Heart left ventricle (tissue), 16 donors: ENCODE measurements at regions not wholly inside any gene's neighbourhood (a gene's known extent, or its start where the extent isn't known, plus 50 kb on each side); places are given as distances from the start of the nearest gene placed in this dataset.

ENCODE experiments used
- ATAC-seq, 4 donors: fragments of 200-7000 bp; cut with Tn5 transposase; one replicate each; pipeline ENCODE4 v1.9.1; 2020 to 2022; ENCODE audit warnings: moderate library complexity in 4 of 4, mild to moderate bottlenecking in 3 of 4, moderate number of reproducible peaks in 1 of 4
- DNase-seq, 5 donors: peaks; one replicate each; pipeline ENCODE4 v3.0.0-alpha.2; 2020
- H3K27ac ChIP-seq, 12 donors: fragments of 200-600 bp; sonication (generic) in 4 of 12; one replicate each; pipeline versions ENCODE4 v1.5.0 to v1.8.0; 2016 to 2022; ENCODE audit warnings: mild to moderate bottlenecking in 2 of 12
- H3K27me3 ChIP-seq, 9 donors: fragments of 200-600 bp; sonication (generic) in 2 of 9; one replicate each; pipeline versions ENCODE4 v1.5.1 to v1.8.0; 2016 to 2022; ENCODE audit warnings: mild to moderate bottlenecking in 3 of 9
- H3K36me3 ChIP-seq, 9 donors: fragments of 200-600 bp; sonication (generic) in 2 of 9; one replicate each; pipeline versions ENCODE4 v1.5.0 to v1.8.0; 2018 to 2022; ENCODE audit warnings: mild to moderate bottlenecking in 2 of 9
- H3K4me1 ChIP-seq, 12 donors: fragments of 200-600 bp; sonication (generic) in 4 of 12; one replicate each; pipeline versions ENCODE4 v1.5.0 to v1.8.0; 2016 to 2022; ENCODE audit warnings: mild to moderate bottlenecking in 3 of 12
- H3K4me3 ChIP-seq, 12 donors: fragments of 200-600 bp; sonication (generic) in 4 of 12; one replicate each; pipeline versions ENCODE4 v1.5.0 to v1.8.0; 2017 to 2022; ENCODE audit warnings: mild to moderate bottlenecking in 9 of 12, moderate library complexity in 4 of 12
- H3K9me3 ChIP-seq, 12 donors: fragments of 200-600 bp; sonication (generic) in 4 of 12; one replicate each; pipeline versions ENCODE4 v1.5.0 to v1.8.0; 2016 to 2022; ENCODE audit warnings: mild to moderate bottlenecking in 1 of 12
- CTCF ChIP-seq, 12 donors: fragments of 200-600 bp; sonication (generic) in 4 of 12; IDR thresholded peaks; one replicate each; pipeline versions ENCODE4 v1.5.0 to v1.8.0; 2018 to 2022; ENCODE audit warnings: antibody characterized with exemption in 12 of 12, mild to moderate bottlenecking in 5 of 12
- POLR2A ChIP-seq, 2 donors: fragments of 450-650 bp; IDR thresholded peaks; one replicate each; pipeline ENCODE4 v1.6.1; 2017; ENCODE audit warnings: antibody characterized with exemption in 2 of 2, mild to moderate bottlenecking in 2 of 2, moderate library complexity in 2 of 2
- WGBS, 4 donors: extraction: QIAGEN DNeasy Blood & Tissue Kit in 2 of 4; methylation state at CpG; one replicate each; pipeline versions ENCODE4 v1.1.5 to v1.1.7; 2013 to 2018; 5-methylcytosine and 5-hydroxymethylcytosine counted together
- intact Hi-C, 10 donors: fragments of 100-400 bp; cut with DNase I; formaldehyde crosslinking; loops; one replicate each; pipeline versions ENCODE4 v1.11.1 to v1.14.2; 2022
- donor health status: ischemic (EF 13 %, LVEDD 7.1; RV severe dilation, severe dysfunction).
- donor health status: healthy with polysubstance abuse.
- donor health status: DM: no; HTN: yes; CAD: no.
- donor health status: DM: no; HTN: no; CAD: no.
- donor health status: ischemic (EF 25% LVEDD 6.9; RV normal size, moderate dysfunction).
- donor health status: ischemic (EF 25% LVEDD 5.7; RV mildly dilated, moderate dysfunction).
- donor health status: healthy.
- donor health status: DM: yes; HTN: yes; CAD: no.
- donor health status: ischemic (EF 35%, LVEDD 5.7; RV mildly dilated, moderate dysfunction).
- donor health status: nonischemic (EF 11% LVEDD 7.7; RV severe dilation, severe dysfunction).
- donor health status: DM: yes; HTN: yes; CAD: no.
- donor health status: PGD.
- donor health status: ischemic (EF 29% LVEDD 5.4; RV normal size, mild dysfunction).
- donor health status: nonischemic (EF 23%, LVEDD 6.1; RV moderate dilation, normal function).

- TF ChIP-seq CTCF (IDR thresholded peaks at IDR 0.05) (no peak), POLR2A (IDR thresholded peaks at IDR 0.05) (no peak)
- no peaks in the 10 kb centered on the region for H3K9me3 ChIP-seq
- intact Hi-C loops = no loop called here
- WGBS, 4 donors = 83 to 96% (median 93%) methylated on average over 4 of the region's 4 CpGs
- H3K4me3 ChIP-seq = no peak overlapping the region
- H3K4me1 ChIP-seq = no peaks in the 10 kb centered on the region
- no peak for ATAC-seq
- no peak for DNase-seq
- H3K27ac ChIP-seq = no peak overlapping the region
- H3K27me3 ChIP-seq = no peaks in the 10 kb centered on the region
- no peaks in the 10 kb centered on the region for H3K36me3 ChIP-seq
Observed at GRCh38 chr3:151935446-151935845, 62.0 kb downstream of the SUCNR1 start.

- Histone ChIP-seq H3K27ac (no peak overlapping the region), H3K4me3 (no peak overlapping the region), H3K27me3 (no peaks in the 10 kb centered on the region), H3K9me3 (no peaks in the 10 kb centered on the region), H3K36me3 (no peaks in the 10 kb centered on the region), H3K4me1 (no peaks in the 10 kb centered on the region)
- DNase-seq (no peak), ATAC-seq (no peak)
- intact Hi-C loops = no loop called here
- TF ChIP-seq CTCF (IDR thresholded peaks at IDR 0.05) (no peak), POLR2A (IDR thresholded peaks at IDR 0.05) (no peak)
- 83 to 92% (median 88%) methylated on average over 2 of the region's 2 CpGs for WGBS, 4 donors
Observed at GRCh38 chr3:151940481-151940880, 67.0 kb downstream of the SUCNR1 start.

GRCh38 chr3:151943539-151943938 is 70.1 kb downstream of the SUCNR1 start:
- Histone ChIP-seq H3K9me3 (no peaks in the 10 kb centered on the region), H3K27ac (no peak overlapping the region), H3K4me1 (no peaks in the 10 kb centered on the region), H3K4me3 (no peak overlapping the region), H3K27me3 (no peaks in the 10 kb centered on the region), H3K36me3 (no peaks in the 10 kb centered on the region)
- no peak for TF ChIP-seq POLR2A (IDR thresholded peaks at IDR 0.05)
- TF ChIP-seq CTCF (IDR thresholded peaks at IDR 0.05) = no peak
- ATAC-seq (no peak), DNase-seq (no peak)
- 77 to 89% (median 87%) methylated on average over 1 of the region's 1 CpG for WGBS, 4 donors
- intact Hi-C loops = no loop called here

GRCh38 chr3:151944356-151944755 is 70.9 kb downstream of the SUCNR1 start:
- Histone ChIP-seq H3K36me3 (no peaks in the 10 kb centered on the region), H3K9me3 (no peaks in the 10 kb centered on the region), H3K27me3 (no peaks in the 10 kb centered on the region), H3K27ac (no peak overlapping the region), H3K4me3 (no peak overlapping the region), H3K4me1 (no peaks in the 10 kb centered on the region)
- TF ChIP-seq POLR2A (IDR thresholded peaks at IDR 0.05) (no peak), CTCF (IDR thresholded peaks at IDR 0.05) (no peak)
- no peak for DNase-seq
- no peak for ATAC-seq
- intact Hi-C loops = no loop called here
